HEK293 (cell line): ENCODE measurements at regions not wholly inside any gene's neighbourhood (a gene's known extent, or its start where the extent isn't known, plus 50 kb on each side); places are given as distances from the start of the nearest gene placed in this dataset.

Source experiments
- ZFP3 ChIP-seq: fragments of 450-650 bp; formaldehyde crosslinking; IDR thresholded peaks from 2 replicates; pipeline ENCODE4 v1.5.1; 2016; ENCODE audit warnings: low read depth, missing biosample characterization, missing genetic modification characterization
- ZFP41 ChIP-seq: fragments of 450-650 bp; formaldehyde crosslinking; IDR thresholded peaks from 2 replicates; pipeline ENCODE4 v1.5.1; 2016; ENCODE audit warnings: missing biosample characterization, missing genetic modification characterization, borderline replicate concordance
- ZNF701 ChIP-seq: fragments of 450-650 bp; formaldehyde crosslinking; IDR thresholded peaks from 2 replicates; pipeline ENCODE4 v1.5.1; 2016; ENCODE audit warnings: missing biosample characterization, missing genetic modification characterization

DNA sequence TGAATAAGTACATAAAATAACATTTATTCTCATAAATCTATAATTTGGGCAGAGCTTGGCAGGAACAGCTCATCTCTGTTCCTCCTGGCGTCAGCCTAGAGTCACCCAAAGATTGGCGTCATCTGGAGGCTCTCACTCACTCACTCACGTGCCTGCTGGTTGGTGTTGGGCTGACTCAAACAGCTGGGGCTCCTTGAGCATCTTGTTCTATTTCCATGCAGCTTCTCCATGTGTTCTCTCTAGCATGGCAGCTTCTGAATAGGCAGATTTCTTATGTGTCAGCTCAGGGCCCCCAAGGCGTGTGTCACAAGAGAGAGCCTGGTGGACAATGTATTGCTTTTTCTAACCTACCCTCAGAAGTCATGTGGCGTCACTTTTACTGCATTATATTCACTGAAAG lies 70.6 kb upstream of the RAB3GAP2 start:
- TF ChIP-seq ZNF701 (tag by site-specific recombination), result no peak
- no peak for TF ChIP-seq ZFP3 (tag by site-specific recombination)
- TF ChIP-seq ZFP41 (tag by site-specific recombination), result no peak
